Right atrium auricular region (tissue), 2 donors: ENCODE measurements at regions not wholly inside any gene's neighbourhood (a gene's known extent, or its start where the extent isn't known, plus 50 kb on each side); places are given as distances from the start of the nearest gene placed in this dataset.

ENCODE experiments used
- DNase-seq: peaks from one replicate; pipeline ENCODE4 v3.0.0-alpha.2; 2019; ENCODE audit warnings: low spot score
- H3K27ac ChIP-seq, 2 donors: fragments of 200-600 bp; sonication (generic); 1 replicate in 1 of 2; 2 replicates in 1 of 2; pipeline ENCODE4 v1.5.1; 2016 to 2019
- H3K27me3 ChIP-seq, 2 donors: fragments of 200-600 bp; sonication (generic); one replicate each; pipeline versions ENCODE4 v1.5.1 to v1.6.0; 2017 to 2019
- H3K36me3 ChIP-seq: fragments of 200-600 bp; sonication (generic); one replicate; pipeline ENCODE4 v1.5.1; 2016
- H3K4me1 ChIP-seq, 2 donors: fragments of 200-600 bp; sonication (generic); one replicate each; pipeline versions ENCODE4 v1.5.1 to v1.6.0; 2017 to 2019
- H3K4me3 ChIP-seq, 2 donors: fragments of 200-600 bp; sonication (generic); 1 replicate in 1 of 2; 2 replicates in 1 of 2; pipeline ENCODE4 v1.5.1; 2017 to 2019; ENCODE audit warnings: mild to moderate bottlenecking in 1 of 2, moderate library complexity in 1 of 2
- H3K9me3 ChIP-seq, 2 donors: fragments of 200-600 bp; sonication (generic); one replicate each; pipeline ENCODE4 v1.5.1; 2019
- TF ChIP-seq, protein P1 (sequence below), 2 donors: fragments of 200-600 bp; sonication (generic); IDR thresholded peaks; one replicate each; pipeline ENCODE4 v1.5.1; 2019; ENCODE audit warnings: antibody characterized with exemption in 2 of 2

DNA sequence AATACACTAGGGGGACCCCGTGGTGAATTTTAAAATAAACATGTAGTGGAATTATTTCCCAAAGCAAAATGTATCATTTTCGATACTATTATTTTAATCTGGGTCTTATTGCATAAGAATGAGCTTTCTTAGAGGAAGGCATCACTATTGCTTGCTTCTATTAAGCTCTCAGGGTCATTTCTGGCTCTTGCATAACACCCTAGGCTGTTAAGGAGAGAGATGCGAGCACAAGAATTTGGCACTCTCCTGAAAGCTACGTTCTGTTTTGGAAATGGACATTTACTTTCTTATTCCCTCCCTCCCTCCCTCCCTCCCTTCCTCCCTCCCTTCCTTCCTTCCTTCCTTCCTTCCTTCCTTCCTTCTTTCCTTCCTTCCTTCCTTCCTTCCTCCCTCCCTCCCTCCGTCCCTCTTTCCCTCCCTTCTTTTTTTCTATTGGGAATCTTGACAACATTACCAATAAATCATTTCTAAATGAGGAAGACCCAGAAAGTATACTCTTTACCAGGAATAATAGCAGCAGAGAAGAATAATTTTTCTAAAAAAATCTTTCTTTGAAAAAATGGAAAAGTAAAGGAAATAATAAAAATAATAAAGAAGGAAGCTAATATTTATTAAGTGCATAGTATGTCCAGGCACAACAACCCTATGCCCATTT lies 83.6 kb upstream of the BDNF start:
- Histone ChIP-seq H3K27ac (no peak overlapping the region), H3K9me3 (no peaks in the 10 kb centered on the region)

GRCh38 chr11:27777033-27777432 lies 76.8 kb upstream of the BDNF start:
- TF ChIP-seq, protein P1, sequence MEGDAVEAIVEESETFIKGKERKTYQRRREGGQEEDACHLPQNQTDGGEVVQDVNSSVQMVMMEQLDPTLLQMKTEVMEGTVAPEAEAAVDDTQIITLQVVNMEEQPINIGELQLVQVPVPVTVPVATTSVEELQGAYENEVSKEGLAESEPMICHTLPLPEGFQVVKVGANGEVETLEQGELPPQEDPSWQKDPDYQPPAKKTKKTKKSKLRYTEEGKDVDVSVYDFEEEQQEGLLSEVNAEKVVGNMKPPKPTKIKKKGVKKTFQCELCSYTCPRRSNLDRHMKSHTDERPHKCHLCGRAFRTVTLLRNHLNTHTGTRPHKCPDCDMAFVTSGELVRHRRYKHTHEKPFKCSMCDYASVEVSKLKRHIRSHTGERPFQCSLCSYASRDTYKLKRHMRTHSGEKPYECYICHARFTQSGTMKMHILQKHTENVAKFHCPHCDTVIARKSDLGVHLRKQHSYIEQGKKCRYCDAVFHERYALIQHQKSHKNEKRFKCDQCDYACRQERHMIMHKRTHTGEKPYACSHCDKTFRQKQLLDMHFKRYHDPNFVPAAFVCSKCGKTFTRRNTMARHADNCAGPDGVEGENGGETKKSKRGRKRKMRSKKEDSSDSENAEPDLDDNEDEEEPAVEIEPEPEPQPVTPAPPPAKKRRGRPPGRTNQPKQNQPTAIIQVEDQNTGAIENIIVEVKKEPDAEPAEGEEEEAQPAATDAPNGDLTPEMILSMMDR (IDR thresholded peaks at IDR 0.05) = no peak
- Histone ChIP-seq H3K4me3 (no peak overlapping the region), H3K4me1 (no peaks in the 10 kb centered on the region), H3K9me3 (no peaks in the 10 kb centered on the region), H3K27ac (no peak overlapping the region), H3K27me3 (no peaks in the 10 kb centered on the region), H3K36me3 (no peaks in the 10 kb centered on the region)
- DNase-seq = no peak

More for the DNA sequence above, 83.6 kb upstream of the BDNF start:
- H3K4me3 ChIP-seq = no peak overlapping the region
- H3K27me3 ChIP-seq = no peaks in the 10 kb centered on the region
- DNase-seq = no peak
- TF ChIP-seq, protein P1 (IDR thresholded peaks at IDR 0.05) = no peak
- H3K36me3 ChIP-seq = no peaks in the 10 kb centered on the region
- H3K4me1 ChIP-seq = no peaks in the 10 kb centered on the region

DNA sequence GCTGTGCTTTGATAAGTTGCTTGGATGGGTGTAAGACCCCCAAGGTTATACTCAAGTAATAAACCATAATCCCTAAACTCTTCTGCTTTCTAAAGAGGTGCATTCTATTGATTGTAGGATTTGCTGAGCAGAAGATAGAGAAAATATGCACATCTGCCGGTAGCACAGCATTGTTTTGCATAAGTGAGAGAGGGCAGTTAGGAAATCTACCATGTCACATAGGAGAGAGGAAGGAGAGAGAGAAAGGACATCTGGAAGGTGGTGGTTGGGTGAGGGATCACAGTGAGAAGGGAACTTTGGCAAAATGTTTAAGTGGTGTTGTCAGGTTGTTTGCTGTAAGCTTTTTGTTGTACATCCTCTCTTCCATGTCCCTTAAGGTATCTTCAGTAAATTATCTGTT lies 73.6 kb upstream of the BDNF start:
- TF ChIP-seq, protein P1 (IDR thresholded peaks at IDR 0.05) = no peak
- no peak overlapping the region for H3K4me3 ChIP-seq
- no peaks in the 10 kb centered on the region for H3K27me3 ChIP-seq
- DNase-seq = no peak
- no peaks in the 10 kb centered on the region for H3K36me3 ChIP-seq
- H3K9me3 ChIP-seq = no peaks in the 10 kb centered on the region
- H3K27ac ChIP-seq = no peak overlapping the region
- H3K4me1 ChIP-seq = no peaks in the 10 kb centered on the region

DNA sequence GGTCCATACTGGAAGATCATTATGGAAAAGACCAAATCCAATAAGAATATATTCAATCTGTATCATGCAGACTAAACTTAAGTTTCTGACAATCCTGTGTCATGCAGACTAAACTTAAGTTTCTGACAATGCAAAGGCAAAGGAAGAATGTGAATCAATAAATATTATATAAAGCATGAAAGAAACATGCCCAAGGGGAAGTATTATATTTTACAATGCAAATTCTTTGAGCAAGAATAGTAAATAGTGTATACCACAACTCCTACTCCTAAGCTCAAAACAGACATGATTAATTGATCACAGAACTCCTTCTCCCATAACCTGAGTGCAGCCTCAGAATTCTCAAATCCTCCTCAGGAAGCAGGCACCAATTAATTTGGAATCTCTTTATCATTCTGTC lies 71.3 kb upstream of the BDNF start:
- H3K4me3 ChIP-seq = no peak overlapping the region

GRCh38 chr11:27770576-27770975 lies 70.3 kb upstream of the BDNF start:
- Histone ChIP-seq H3K4me3 (no peak overlapping the region), H3K36me3 (no peaks in the 10 kb centered on the region), H3K4me1 (no peaks in the 10 kb centered on the region), H3K27ac (no peak overlapping the region), H3K27me3 (no peaks in the 10 kb centered on the region), H3K9me3 (no peaks in the 10 kb centered on the region)
- TF ChIP-seq, protein P1 (IDR thresholded peaks at IDR 0.05) = no peak
- no peak for DNase-seq

More for the DNA sequence above, 71.3 kb upstream of the BDNF start:
- H3K27ac ChIP-seq = no peak overlapping the region
- no peak for DNase-seq
- H3K9me3 ChIP-seq = no peaks in the 10 kb centered on the region
- no peaks in the 10 kb centered on the region for H3K27me3 ChIP-seq
- TF ChIP-seq, protein P1 (IDR thresholded peaks at IDR 0.05) = no peak
- no peaks in the 10 kb centered on the region for H3K36me3 ChIP-seq
- no peaks in the 10 kb centered on the region for H3K4me1 ChIP-seq

DNA sequence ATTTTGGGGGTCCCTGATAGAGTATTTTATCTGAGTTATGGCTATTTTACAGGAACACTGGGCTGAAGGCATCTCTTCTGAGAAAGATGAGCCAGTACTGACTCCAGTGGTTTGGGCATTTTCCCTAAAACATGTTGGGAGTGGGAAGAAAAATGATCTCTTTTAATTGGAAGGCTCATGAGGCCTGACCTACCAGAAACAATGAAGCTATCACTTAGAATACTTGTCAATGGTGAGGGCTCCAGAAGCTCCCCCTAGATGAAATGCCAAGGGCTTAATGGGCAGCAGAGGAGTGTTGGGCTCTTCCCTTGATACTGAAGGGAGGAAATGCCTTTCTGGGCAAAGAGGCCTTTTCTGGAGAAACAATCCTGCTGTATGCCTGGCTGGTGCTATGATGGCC lies 63.5 kb upstream of the BDNF start:
- H3K27ac ChIP-seq = no peak overlapping the region
- no peaks in the 10 kb centered on the region for H3K4me1 ChIP-seq
- TF ChIP-seq, protein P1 (IDR thresholded peaks at IDR 0.05) = no peak
- no peaks in the 10 kb centered on the region for H3K9me3 ChIP-seq
- H3K36me3 ChIP-seq = no peaks in the 10 kb centered on the region
- no peak for DNase-seq
- H3K27me3 ChIP-seq = no peaks in the 10 kb centered on the region
- no peak overlapping the region for H3K4me3 ChIP-seq
